ENCODE measurements at regions not wholly inside any gene's neighbourhood (a gene's known extent, or its start where the extent isn't known, plus 50 kb on each side); places are given as distances from the start of the nearest gene placed in this dataset.

- no peak for TF ChIP-seq CTCF (IDR thresholded peaks at IDR 0.05)
- TF ChIP-seq POLR2A (IDR thresholded peaks at IDR 0.05), result no peak
- H3K27ac ChIP-seq, result no peak overlapping the region
- H3K4me3 ChIP-seq, result no peak overlapping the region
- H3K27me3 ChIP-seq, result no peaks in the 10 kb centered on the region
- intact Hi-C loops (cut with DNase I), result no loop called here
- H3K36me3 ChIP-seq, result no peaks in the 10 kb centered on the region
- H3K4me1 ChIP-seq, result no peaks in the 10 kb centered on the region
- DNase-seq, result no peak
- H3K9me3 ChIP-seq, result no peaks in the 10 kb centered on the region
- WGBS (ENCODE audit: insufficient coverage, low coverage, low lambda C conversion rate, missing lambda C conversion rate), result 72% methylated on average over 2 of the region's 2 CpGs
- no peak for ATAC-seq
These were observed 635.3 kb downstream of the TMTC2 start for GRCh38 chr12:83321971-83322370.

- 23% methylated on average over 2 of the region's 2 CpGs for WGBS (ENCODE audit: insufficient coverage, low coverage, low lambda C conversion rate, missing lambda C conversion rate)
- TF ChIP-seq CTCF (IDR thresholded peaks at IDR 0.05) (no peak), POLR2A (IDR thresholded peaks at IDR 0.05) (no peak)
These were observed 633.6 kb downstream of the TMTC2 start for GRCh38 chr12:83320350-83320749.

GRCh38 chr12:83318386-83319098, 631.8 kb downstream of the TMTC2 start:
- WGBS (ENCODE audit: insufficient coverage, low coverage, low lambda C conversion rate, missing lambda C conversion rate), result 5% methylated on average over 1 of the region's 1 CpG
- no peaks in the 10 kb centered on the region for H3K9me3 ChIP-seq
- TF ChIP-seq POLR2A (IDR thresholded peaks at IDR 0.05) (no peak), CTCF (IDR thresholded peaks at IDR 0.05) (no peak)
- no peak for ATAC-seq
- no peak for DNase-seq
- H3K36me3 ChIP-seq, result no peaks in the 10 kb centered on the region
- no peak overlapping the region for H3K4me3 ChIP-seq
- no peak overlapping the region for H3K27ac ChIP-seq
- no peaks in the 10 kb centered on the region for H3K4me1 ChIP-seq
- intact Hi-C loops (cut with DNase I), result no loop called here
- H3K27me3 ChIP-seq, result no peaks in the 10 kb centered on the region

More at GRCh38 chr12:83320350-83320749, 633.6 kb downstream of the TMTC2 start:
- Histone ChIP-seq H3K4me3 (no peak overlapping the region), H3K36me3 (no peaks in the 10 kb centered on the region), H3K27ac (no peak overlapping the region), H3K9me3 (no peaks in the 10 kb centered on the region), H3K4me1 (no peaks in the 10 kb centered on the region), H3K27me3 (no peaks in the 10 kb centered on the region)
- ATAC-seq (no peak), DNase-seq (no peak)
- intact Hi-C loops (cut with DNase I), result no loop called here

- no peaks in the 10 kb centered on the region for H3K27me3 ChIP-seq
These were observed 630.9 kb downstream of the TMTC2 start for GRCh38 chr12:83317595-83317994.

More at GRCh38 chr12:83317595-83317994, 630.9 kb downstream of the TMTC2 start:
- intact Hi-C loops (cut with DNase I), result no loop called here
- DNase-seq (no peak), ATAC-seq (no peak)
- TF ChIP-seq CTCF (IDR thresholded peaks at IDR 0.05) (no peak), POLR2A (IDR thresholded peaks at IDR 0.05) (no peak)
- Histone ChIP-seq H3K4me3 (no peak overlapping the region), H3K9me3 (no peaks in the 10 kb centered on the region), H3K4me1 (no peaks in the 10 kb centered on the region), H3K27ac (no peak overlapping the region), H3K36me3 (no peaks in the 10 kb centered on the region)
- 79% methylated on average over 3 of the region's 3 CpGs for WGBS (ENCODE audit: insufficient coverage, low coverage, low lambda C conversion rate, missing lambda C conversion rate)

All from right lobe of liver (tissue), 6 donors.